Esophagus muscularis mucosa (tissue), 3 donors: ENCODE measurements at regions not wholly inside any gene's neighbourhood (a gene's known extent, or its start where the extent isn't known, plus 50 kb on each side); places are given as distances from the start of the nearest gene placed in this dataset.

ENCODE experiments used
- CTCF ChIP-seq, 3 experiments: fragments of 200-600 bp in 2 of 3; fragments of 450-650 bp in 1 of 3; sonication (generic) in 2 of 3; IDR thresholded peaks; one replicate each; pipeline ENCODE4 v1.5.1; 2017 to 2019; ENCODE audit warnings: antibody characterized with exemption in 3 of 3, mild to moderate bottlenecking in 2 of 3, moderate library complexity in 1 of 3
- POLR2A ChIP-seq: fragments of 450-650 bp; IDR thresholded peaks from one replicate; pipeline ENCODE4 v1.6.1; 2017; ENCODE audit warnings: antibody characterized with exemption, moderate library complexity, mild to moderate bottlenecking, low read depth
- POLR2AphosphoS5 ChIP-seq, 2 donors: sonication (generic); formaldehyde crosslinking; IDR thresholded peaks; one replicate each; pipeline ENCODE4 v1.6.1; 2017; ENCODE audit warnings: antibody characterized with exemption in 2 of 2

- TF ChIP-seq CTCF (IDR thresholded peaks at IDR 0.05): no peak
- TF ChIP-seq POLR2A: no peak
- peak; percentile 24 to 36 for TF ChIP-seq POLR2AphosphoS5 (IDR thresholded peaks at IDR 0.05)
These were observed 99.6 kb upstream of the INTU start for GRCh38 chr4:127533028-127533700.
